H9 (cell line): ENCODE measurements at regions not wholly inside any gene's neighbourhood (a gene's known extent, or its start where the extent isn't known, plus 50 kb on each side); places are given as distances from the start of the nearest gene placed in this dataset.

Experiments
- DNase-seq: peaks from one replicate; pipeline ENCODE4 v3.0.0-alpha.2; 2017
- H2AFZ ChIP-seq: one replicate; pipeline ENCODE4 v1.6.1; 2013; ENCODE audit warnings: mild to moderate bottlenecking, low read length, control low read depth, moderate library complexity
- H2AK5ac ChIP-seq: 2 replicates; pipeline ENCODE4 v1.6.1; 2013; ENCODE audit warnings: low read length, control low read depth, mixed read lengths; ENCODE audit not compliant: insufficient read length
- H2BK120ac ChIP-seq: one replicate; pipeline ENCODE4 v1.6.1; 2013; ENCODE audit warnings: low read depth, mild to moderate bottlenecking, low read length, control low read depth, inconsistent platforms; ENCODE audit not compliant: poor library complexity, severe bottlenecking
- H2BK12ac ChIP-seq: 2 replicates; pipeline ENCODE4 v1.6.1; 2013; ENCODE audit warnings: low read length, control low read depth, mixed read lengths, low read depth; ENCODE audit not compliant: insufficient read length
- H2BK15ac ChIP-seq: 2 replicates; pipeline ENCODE4 v1.6.1; 2013; ENCODE audit warnings: low read depth, low read length, control low read depth
- H2BK20ac ChIP-seq: one replicate; pipeline ENCODE4 v1.6.1; 2013; ENCODE audit warnings: low read depth, mild to moderate bottlenecking, low read length, control low read depth, inconsistent platforms; ENCODE audit not compliant: poor library complexity, severe bottlenecking
- H2BK5ac ChIP-seq: 2 replicates; pipeline ENCODE4 v1.6.1; 2013; ENCODE audit warnings: low read length, control low read depth, mixed read lengths; ENCODE audit not compliant: insufficient read length
- H3K14ac ChIP-seq: 2 replicates; pipeline ENCODE4 v1.6.1; 2013; ENCODE audit warnings: low read length, control low read depth; ENCODE audit not compliant: insufficient read depth
- H3K18ac ChIP-seq: 2 replicates; pipeline ENCODE4 v1.6.1; 2013; ENCODE audit warnings: low read depth, mild to moderate bottlenecking, mixed read lengths, low read length, control low read depth; ENCODE audit not compliant: insufficient read length
- H3K23ac ChIP-seq: 2 replicates; pipeline ENCODE4 v1.6.1; 2013; ENCODE audit warnings: low read length, control low read depth, mixed read lengths, low read depth; ENCODE audit not compliant: insufficient read length
- H3K23me2 ChIP-seq: 2 replicates; pipeline ENCODE4 v1.6.1; 2013; ENCODE audit warnings: low read depth, mild to moderate bottlenecking, mixed read lengths, low read length, control low read depth; ENCODE audit not compliant: insufficient read length, poor library complexity, severe bottlenecking
- H3K27ac ChIP-seq: 2 replicates; pipeline ENCODE4 v1.5.1; 2013; ENCODE audit warnings: low read length, control low read depth, mixed read lengths, low read depth; ENCODE audit not compliant: insufficient read length
- H3K27me3 ChIP-seq: 2 replicates; pipeline ENCODE4 v1.6.1; 2013; ENCODE audit warnings: low read length, control low read depth, inconsistent platforms; ENCODE audit not compliant: insufficient read depth
- H3K4ac ChIP-seq: 2 replicates; pipeline ENCODE4 v1.6.1; 2013; ENCODE audit warnings: low read depth, mild to moderate bottlenecking, control low read depth, inconsistent platforms, low read length, moderate library complexity
- H3K4me1 ChIP-seq: 2 replicates; pipeline ENCODE4 v1.6.1; 2013; ENCODE audit warnings: low read length, control low read depth, inconsistent platforms; ENCODE audit not compliant: insufficient read depth
- H3K4me2 ChIP-seq: 2 replicates; pipeline ENCODE4 v1.6.1; 2013; ENCODE audit warnings: low read length, control low read depth, mixed read lengths; ENCODE audit not compliant: insufficient read length, insufficient read depth
- H3K56ac ChIP-seq: 2 replicates; pipeline ENCODE4 v1.6.1; 2013; ENCODE audit warnings: low read depth, mild to moderate bottlenecking, mixed read lengths, low read length, control low read depth; ENCODE audit not compliant: insufficient read length
- H3K79me1 ChIP-seq: 2 replicates; pipeline ENCODE4 v1.6.1; 2013; ENCODE audit warnings: low read depth, mild to moderate bottlenecking, moderate library complexity, low read length, control low read depth, inconsistent platforms; ENCODE audit not compliant: insufficient read depth, poor library complexity, severe bottlenecking
- H3K79me2 ChIP-seq: 2 replicates; pipeline ENCODE4 v1.6.1; 2013; ENCODE audit warnings: low read length, control low read depth, inconsistent platforms; ENCODE audit not compliant: insufficient read depth
- H3K9ac ChIP-seq: 2 replicates; pipeline ENCODE4 v1.6.1; 2013; ENCODE audit warnings: low read length, control low read depth, mixed read lengths; ENCODE audit not compliant: insufficient read length; ENCODE audit errors: extremely low read depth
- H3K9me3 ChIP-seq: one replicate; pipeline ENCODE4 v1.6.1; 2013; ENCODE audit warnings: low read depth, low read length, inconsistent platforms; ENCODE audit not compliant: control insufficient read depth
- H3T11ph ChIP-seq: one replicate; pipeline ENCODE4 v1.6.1; 2013; ENCODE audit warnings: mild to moderate bottlenecking, low read length, control low read depth, inconsistent platforms
- H4K20me1 ChIP-seq: one replicate; pipeline ENCODE4 v1.6.1; 2013; ENCODE audit not compliant: control insufficient read depth, insufficient read length, insufficient read depth
- H4K5ac ChIP-seq: 2 replicates; pipeline ENCODE4 v1.6.1; 2013; ENCODE audit warnings: low read depth, mild to moderate bottlenecking, mixed read lengths, low read length, control low read depth; ENCODE audit not compliant: insufficient read length
- H4K8ac ChIP-seq: replicated peaks from 2 replicates; pipeline ENCODE4 v1.6.1; 2013; ENCODE audit warnings: low read length, control low read depth, mixed read lengths, low read depth; ENCODE audit not compliant: insufficient read length
- H4K91ac ChIP-seq: 2 replicates; pipeline ENCODE4 v1.6.1; 2013; ENCODE audit warnings: low read depth, mild to moderate bottlenecking, moderate library complexity, mixed read lengths, low read length, control low read depth; ENCODE audit not compliant: insufficient read length
- H3K27ac Mint-ChIP-seq, 3 experiments: 2 replicates in 2 of 3; 3 replicates in 1 of 3; pipeline ENCODE4 v1.8.0; 2020 to 2021; ENCODE audit warnings: mixed read lengths in 3 of 3, mild to moderate bottlenecking in 1 of 3, moderate library complexity in 1 of 3
- H3K27me3 Mint-ChIP-seq: 2 replicates; pipeline ENCODE4 v1.8.0; 2021; ENCODE audit warnings: low read depth, mild to moderate bottlenecking, moderate library complexity, mixed read lengths
- H3K36me3 Mint-ChIP-seq, 3 experiments: 2 replicates in 2 of 3; 3 replicates in 1 of 3; pipeline ENCODE4 v1.8.0; 2020 to 2021; ENCODE audit warnings: low read depth in 3 of 3, mixed read lengths in 3 of 3; ENCODE audit not compliant: insufficient read depth in 1 of 3
- H3K4me1 Mint-ChIP-seq, 2 experiments: 2 replicates each; pipeline ENCODE4 v1.8.0; 2020; ENCODE audit warnings: mixed read lengths in 2 of 2
- H3K4me3 Mint-ChIP-seq, 2 experiments: 2 replicates in 1 of 2; 3 replicates in 1 of 2; pipeline ENCODE4 v1.8.0; 2020 to 2021; ENCODE audit warnings: mild to moderate bottlenecking in 2 of 2, mixed read lengths in 2 of 2, moderate library complexity in 1 of 2
- H3K9me3 Mint-ChIP-seq, 2 experiments: 2 replicates in 1 of 2; 3 replicates in 1 of 2; pipeline ENCODE4 v1.8.0; 2020; ENCODE audit warnings: mild to moderate bottlenecking in 2 of 2, mixed read lengths in 2 of 2, moderate library complexity in 1 of 2
- CTCF ChIP-seq: fragments of 200-600 bp; sonication (generic); conservative IDR thresholded peaks from 3 replicates; pipeline ENCODE4 v1.8.0; 2021; ENCODE audit warnings: antibody characterized with exemption, mild to moderate bottlenecking
- WGBS: extraction: QIAGEN DNeasy Blood & Tissue Kit; methylation state at CpG from one replicate; pipeline ENCODE4 v1.1.7; 2013; ENCODE audit warnings: missing lambda C conversion rate, low lambda C conversion rate, mixed read lengths; ENCODE audit not compliant: insufficient read length; ENCODE audit errors: extremely low coverage; 5-methylcytosine and 5-hydroxymethylcytosine counted together

GRCh38 chr4:24322995-24323394, 261.4 kb downstream of the DHX15 start:
- Histone ChIP-seq H3K4me2 (peak overlapping the region; percentile 63), H3K56ac (no peak overlapping the region), H2BK15ac (no peak overlapping the region), H3K4me1 (peaks cover 12% of the 10 kb centered on the region; the same call in 1 of the 2 replicates), H4K5ac (no peak overlapping the region), H2AFZ (no peak overlapping the region), H3K27ac (peak overlapping the region; percentile 34), H2BK5ac (no peak overlapping the region), H4K91ac (peak overlapping the region; percentile 14), H3K9ac (no peak overlapping the region), H3K79me1 (no peaks in the 10 kb centered on the region), H3K14ac (no peak overlapping the region), H3K23me2 (peaks cover 5% of the 10 kb centered on the region), H3K27me3 (no peaks in the 10 kb centered on the region), H2BK12ac (no peak overlapping the region), H2AK5ac (no peak overlapping the region), H3K4ac (no peak overlapping the region), H3K9me3 (no peaks in the 10 kb centered on the region), H4K20me1 (no peaks in the 10 kb centered on the region), H3K79me2 (no peaks in the 10 kb centered on the region), H2BK120ac (peak overlapping the region; percentile 39), H2BK20ac (no peak overlapping the region), H3K18ac (no peak overlapping the region), H3T11ph (no peak overlapping the region), H3K23ac (no peak overlapping the region), H4K8ac (no peak overlapping the region)
- Mint-ChIP-seq H3K27ac (peak overlapping the region in 2 of 3 experiments; percentile 89 to 94; a peak in 5 of 7 replicates), H3K4me3 (peak overlapping the region; percentile 83 to 87), H3K4me1 (peaks cover 85 to 91% of the 10 kb centered on the region in 2 experiments), H3K9me3 (no peaks in the 10 kb centered on the region), H3K36me3 (peaks cover 0 to 26% (median 15%) of the 10 kb centered on the region in 3 experiments; a peak in 5 of 7 replicates), H3K27me3 (no peaks in the 10 kb centered on the region; the same call in 1 of the 2 replicates)
- TF ChIP-seq CTCF: no peak
- WGBS: no CpG with 5 or more reads among the region's 3 CpGs
- no peak for DNase-seq
